ENCODE measurements at regions not wholly inside any gene's neighbourhood (a gene's known extent, or its start where the extent isn't known, plus 50 kb on each side); places are given as distances from the start of the nearest gene placed in this dataset.

DNA sequence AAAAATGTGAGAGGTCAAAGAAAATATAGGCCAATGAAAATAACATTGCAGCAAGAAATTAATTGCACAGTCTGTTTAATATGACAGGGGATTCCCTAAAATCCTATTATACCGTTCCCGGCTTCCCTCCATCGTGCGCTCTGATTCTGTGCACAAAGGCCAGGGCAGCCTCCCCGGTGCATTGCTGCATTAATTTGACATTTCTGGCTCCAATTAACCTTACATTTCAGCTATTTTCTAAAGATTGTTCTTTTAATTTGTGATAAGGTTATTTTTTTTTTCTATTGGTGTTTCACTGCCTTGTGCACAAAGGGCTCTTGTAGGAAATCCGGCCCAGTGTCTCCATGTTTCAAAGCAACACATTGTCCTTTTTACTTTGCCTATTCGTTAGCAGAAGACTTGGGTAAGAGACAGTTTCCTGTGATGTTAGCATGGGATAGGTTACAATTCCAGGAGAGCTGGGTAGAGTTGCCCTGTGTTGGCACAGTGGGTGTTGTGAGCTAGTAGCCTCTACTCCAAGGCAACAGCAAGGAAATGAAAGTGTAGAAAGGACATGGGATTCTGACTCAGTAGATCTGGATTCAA, 257.3 kb upstream of the IGF1R start:
- DNase-seq: no peak

DNA sequence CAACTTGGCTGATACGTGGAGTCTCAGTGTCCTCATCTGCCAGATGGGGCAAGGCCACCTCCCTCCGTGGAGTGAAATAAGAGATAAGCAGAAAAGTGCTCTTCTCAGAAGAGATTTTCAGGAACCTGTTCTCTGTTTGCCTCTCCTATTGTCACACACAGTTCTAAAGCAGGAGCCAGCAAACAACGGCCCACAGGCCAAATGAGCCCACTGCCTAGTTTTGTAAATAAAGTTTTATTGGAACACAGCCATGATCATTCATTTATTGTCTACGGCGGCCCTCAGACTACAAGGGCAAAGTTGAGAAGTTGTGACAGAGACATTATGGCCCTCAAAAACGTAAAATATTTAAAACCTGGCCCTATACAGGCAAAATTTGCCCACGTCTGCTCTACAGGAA, 256.8 kb upstream of the IGF1R start:
- DNase-seq: no peak

DNA sequence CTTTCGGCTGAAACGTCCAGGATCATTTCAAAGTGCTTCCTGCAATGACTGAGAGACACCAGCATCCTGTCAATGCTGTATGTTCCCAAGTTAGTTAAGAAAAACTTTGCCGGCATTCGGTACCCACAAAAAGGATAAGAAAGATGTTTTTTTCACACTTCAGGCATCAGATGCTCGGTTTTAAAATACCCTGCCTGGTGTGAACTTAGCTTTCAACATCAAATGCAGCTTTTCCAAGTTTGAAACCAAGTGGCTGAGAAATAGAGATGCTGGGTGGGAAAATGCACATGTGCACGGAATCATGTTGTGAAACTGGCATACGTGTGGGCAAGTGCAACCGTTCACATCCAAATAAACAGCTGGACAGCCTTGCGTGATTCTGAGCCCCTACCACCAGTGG, 254.9 kb upstream of the IGF1R start:
- DNase-seq: no peak

DNA sequence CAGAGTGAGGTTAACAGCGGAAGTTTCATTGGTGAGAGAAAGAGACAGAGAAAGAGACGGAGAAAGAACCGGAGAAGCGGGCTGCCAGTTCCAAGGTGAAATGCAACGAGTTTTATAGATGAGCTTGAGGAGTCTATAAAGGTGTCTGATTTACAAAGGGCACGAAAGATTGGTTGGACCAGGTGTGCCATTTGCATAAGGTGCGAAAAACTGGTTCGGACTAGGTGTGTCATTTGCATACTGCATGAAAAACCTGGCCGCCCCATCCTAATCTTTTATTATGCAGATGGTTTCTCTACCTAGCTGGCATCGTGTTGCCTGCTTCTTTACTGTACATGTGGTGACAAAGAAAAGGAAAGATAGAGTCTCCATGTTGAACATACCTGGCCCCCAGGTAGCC, 253.8 kb upstream of the IGF1R start:
- DNase-seq: no peak

DNA sequence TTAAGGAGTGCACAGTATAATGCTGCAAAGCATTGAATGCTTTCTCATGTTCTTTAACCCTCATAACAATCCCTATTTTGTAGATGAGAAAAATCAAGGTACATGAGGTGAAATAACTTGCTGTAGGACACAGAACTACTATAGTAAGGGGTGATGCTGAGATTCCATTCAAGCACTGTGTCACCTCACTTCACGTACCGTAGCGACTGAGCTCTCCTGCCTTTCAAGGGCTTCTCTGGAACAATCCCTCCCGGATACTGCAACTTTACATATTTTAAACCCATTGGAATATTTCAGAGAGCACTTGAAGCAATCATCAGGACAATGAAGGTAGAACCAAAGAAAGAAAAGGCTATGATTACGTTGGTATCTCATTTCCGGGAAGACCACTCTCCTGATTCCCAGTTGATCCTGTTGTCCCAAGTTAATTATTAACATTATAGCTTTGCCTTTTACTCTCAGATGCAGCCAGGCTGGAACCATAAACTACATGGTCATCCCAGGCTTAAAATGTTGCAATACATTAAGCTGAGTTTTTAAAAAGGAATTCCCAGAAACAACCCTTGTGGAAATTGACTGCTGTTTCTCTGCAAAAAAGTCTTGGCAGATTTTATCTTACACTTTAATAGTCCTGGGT, 252.2 kb upstream of the IGF1R start:
- DNase-seq: no peak

DNA sequence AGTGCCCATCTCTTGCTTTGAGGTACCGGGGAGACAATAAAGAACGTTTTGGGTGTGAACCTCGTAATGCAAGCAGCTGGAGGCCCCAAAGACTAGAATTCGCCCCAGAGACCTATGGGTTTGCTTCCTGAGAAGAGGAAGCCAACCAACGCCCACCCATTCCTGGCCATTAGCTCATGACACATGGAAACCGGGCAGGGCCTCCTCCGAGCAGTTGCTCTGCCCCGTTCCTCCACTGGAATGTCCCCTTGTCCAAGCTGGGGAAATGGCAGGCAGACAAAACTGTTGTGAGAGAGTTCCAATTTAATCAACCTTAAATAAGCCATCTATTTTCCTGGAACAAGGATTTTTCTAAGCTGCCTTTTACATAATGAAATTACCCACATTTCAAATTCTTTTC, 250.9 kb upstream of the IGF1R start:
- DNase-seq: no peak

DNA sequence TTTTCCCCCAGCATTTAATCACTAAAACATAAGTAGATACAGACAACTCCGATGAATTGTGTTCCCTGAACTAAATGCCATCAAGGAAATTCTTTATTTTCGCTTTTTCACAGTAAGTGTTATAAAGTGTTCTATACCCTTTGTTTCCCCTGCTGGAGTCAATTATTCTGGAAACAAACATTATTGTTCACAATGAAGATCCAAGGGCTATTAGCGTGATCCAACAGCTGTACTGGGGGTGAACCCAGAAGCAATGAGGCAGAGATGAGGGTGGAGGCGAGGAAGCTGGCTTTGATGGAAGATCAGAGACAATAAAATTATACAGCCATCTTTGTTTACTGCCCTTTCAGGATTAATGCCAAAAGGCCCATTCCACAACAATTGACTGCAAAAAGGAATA, 250.3 kb upstream of the IGF1R start:
- DNase-seq: no peak

DNA sequence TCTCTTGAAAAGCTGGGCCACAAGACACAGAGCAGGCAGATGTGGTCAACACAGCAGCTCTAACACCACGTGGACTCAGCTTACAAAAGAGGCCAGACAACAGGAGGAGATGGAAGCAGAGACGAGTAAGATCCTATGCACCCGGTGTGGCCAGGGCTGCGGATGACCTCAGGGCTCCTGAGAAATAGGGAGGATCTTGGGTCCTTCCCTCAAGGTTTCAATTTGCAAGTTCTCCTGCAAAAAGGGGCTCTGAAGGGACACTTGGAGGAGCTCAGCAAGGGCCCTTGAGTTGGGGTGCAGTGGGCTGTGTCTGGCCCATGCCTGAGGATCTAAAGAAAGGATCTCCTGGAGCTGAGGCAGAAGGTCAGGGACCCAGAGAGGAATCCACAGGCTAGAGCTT, 249.5 kb upstream of the IGF1R start:
- no peak for DNase-seq

DNA sequence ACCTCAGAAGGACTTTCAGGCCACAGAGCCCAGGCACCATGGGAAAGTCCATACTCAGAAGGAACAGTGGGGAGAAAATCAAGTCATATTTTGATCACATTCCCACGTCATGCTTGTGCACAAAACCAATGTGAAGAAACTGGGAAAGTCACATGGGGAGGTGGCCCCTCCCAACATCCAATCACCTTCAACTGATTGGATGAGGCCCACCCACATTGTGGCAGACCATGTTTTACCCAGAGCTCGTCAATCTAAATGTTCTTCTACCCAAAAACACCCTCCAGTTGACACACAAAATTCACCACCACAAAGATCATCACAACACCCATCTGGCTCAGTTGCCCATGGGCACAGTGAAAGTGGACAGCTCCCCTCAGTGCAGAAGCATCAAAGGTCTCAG, 248.2 kb upstream of the IGF1R start:
- DNase-seq: no peak

DNA sequence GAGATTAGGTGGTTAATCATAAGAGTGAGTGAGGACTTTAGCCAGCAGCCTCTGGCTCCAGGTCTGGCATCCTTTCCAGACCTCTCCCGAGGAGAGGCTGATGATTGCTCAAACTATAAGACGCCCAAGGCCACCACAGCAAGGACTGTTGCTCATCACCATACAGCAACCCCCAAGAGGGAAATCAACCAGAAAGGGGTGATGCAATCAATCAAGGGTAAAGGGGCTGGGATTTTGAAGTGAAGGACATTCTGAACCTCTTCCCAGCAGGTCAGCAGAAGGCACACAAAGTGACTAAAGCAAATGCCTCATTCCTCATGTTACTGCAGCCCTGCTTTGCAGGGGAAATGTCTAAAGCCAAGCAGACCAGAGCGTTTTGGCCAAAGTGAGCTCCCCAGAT, 247.3 kb upstream of the IGF1R start:
- DNase-seq: no peak

DNA sequence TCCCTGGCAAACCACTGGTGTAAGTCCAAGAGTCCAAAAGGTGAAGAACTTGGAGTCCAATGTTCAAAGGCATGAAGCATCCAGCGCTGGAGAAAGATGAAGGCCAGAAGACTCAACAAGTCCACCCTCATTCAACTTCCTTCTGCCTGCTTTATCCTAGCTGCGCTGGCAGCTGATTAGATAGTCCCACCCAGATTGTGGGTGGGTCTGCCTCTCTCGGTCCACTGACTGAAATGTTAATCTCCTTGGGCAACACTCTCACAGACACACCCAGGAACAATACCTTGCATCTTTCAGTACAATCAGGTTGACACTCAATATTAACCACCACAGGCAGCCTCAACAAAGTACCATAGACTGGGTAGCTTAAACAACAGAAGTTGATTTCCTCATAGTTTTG, 245.9 kb upstream of the IGF1R start:
- no peak for DNase-seq

DNA sequence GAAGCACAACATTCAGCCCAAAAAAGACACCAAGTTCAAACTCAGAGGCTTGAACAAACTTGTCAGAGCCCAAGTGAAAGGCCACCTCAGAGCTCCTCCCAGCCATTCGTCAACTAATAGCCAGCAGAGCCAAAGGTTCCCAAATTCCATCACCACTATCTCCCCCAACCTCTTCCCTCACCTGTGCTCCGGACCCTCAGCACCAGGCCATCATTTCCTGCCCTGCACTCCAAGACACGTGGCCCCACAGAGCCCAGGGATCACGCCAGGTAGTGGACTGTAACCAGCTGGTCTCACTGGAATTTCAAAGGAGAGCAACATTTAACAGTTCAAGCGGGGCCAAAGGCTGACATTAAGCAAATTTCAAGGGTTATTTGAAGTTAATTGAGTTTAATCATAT, 245.2 kb upstream of the IGF1R start:
- DNase-seq: no peak

DNA sequence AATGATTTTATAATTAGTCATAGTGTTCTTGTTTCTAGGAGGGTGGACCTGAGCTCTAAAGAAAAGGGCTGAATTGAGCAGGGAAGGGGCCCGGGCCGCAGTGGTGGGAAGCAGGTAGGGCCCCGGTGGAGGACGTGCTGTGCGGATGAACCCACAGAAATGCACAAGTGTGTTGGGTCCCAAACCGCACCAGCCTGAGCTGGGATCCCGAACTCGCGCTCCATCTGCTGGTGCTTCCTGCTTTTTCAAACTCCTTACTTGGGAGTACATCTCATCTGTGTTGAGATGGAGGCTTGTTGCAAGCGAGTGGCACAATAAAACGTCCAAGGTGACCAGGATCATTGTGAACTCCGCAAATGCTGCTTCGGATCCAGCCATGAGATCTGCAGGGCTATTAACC, 244.8 kb upstream of the IGF1R start:
- no peak for DNase-seq

DNA sequence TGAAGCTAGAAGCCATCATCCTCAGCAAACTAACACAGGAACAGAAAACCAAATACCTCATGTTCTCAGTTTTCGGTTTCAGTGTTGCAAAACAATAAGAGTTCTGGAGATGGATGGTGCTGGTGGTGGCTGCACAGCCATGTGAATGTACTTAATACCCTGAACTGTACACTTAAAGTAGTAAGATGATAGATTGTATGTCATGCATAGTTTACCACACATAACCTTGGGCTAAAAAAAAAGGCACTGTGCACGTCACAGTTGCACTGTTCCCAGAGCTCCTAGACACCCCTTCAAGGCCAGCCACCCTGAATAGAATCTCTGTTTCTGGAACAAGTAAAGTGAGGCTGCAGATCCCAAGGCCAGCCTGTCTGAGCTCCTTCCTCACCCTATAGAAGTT, 243.3 kb upstream of the IGF1R start:
- DNase-seq: no peak

DNA sequence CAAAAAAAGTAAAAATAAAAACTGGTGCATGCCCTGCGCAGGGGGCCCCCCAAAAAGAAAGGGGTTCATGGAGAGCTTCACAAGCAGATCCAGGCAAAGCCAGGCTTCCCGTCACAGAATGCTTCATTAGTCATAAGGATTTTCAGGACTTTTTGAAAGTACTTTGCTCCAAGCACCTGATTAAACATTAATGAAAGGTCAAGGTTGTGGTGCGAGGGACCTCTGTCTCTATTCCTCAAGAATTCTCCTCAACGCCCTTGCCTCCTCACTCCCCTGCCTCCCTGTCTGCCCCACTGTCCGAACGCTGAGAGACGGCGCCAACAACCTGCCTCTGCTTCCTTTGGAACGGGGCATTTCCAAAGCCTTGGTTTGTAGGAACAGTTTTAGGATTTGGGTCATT, 240.1 kb upstream of the IGF1R start:
- DNase-seq: no peak

DNA sequence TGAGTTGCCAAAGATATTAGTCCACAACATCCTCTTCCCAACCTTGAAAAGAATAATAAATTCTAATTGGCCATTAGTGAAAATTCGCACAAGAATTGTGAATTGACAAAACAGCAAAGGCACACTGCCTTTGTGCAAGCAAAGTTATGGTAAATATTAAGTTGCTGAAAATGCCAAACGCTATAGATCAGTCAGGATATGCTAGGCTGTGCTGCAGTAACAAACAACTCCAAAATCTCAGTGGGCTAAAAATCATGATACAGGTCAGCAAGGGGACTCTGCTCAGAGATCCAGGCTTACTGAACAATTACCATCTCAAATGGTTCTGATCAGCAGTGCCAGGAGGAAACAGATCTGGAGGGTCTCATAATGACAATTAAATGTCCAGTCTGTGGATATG, 238.0 kb upstream of the IGF1R start:
- no peak for DNase-seq

DNA sequence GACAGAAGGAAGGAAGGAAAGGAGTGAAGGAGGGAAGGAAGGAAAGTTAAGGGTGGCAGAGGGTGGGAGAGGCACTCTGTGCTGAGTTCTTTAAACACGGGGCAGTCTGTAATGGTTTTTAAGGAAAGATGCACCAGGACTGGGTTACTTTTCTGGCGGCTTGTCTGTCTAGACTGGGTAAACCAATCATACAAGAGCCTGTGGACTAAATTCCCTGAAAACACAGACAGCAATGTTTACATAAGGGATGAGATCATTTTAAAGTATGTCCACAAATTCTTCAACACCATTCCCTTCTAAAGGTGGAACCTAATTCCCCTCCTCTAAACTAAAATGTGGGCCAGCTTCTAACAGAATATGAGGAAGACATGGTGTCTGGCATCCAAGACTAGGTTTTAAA, 235.5 kb upstream of the IGF1R start:
- no peak for DNase-seq

DNA sequence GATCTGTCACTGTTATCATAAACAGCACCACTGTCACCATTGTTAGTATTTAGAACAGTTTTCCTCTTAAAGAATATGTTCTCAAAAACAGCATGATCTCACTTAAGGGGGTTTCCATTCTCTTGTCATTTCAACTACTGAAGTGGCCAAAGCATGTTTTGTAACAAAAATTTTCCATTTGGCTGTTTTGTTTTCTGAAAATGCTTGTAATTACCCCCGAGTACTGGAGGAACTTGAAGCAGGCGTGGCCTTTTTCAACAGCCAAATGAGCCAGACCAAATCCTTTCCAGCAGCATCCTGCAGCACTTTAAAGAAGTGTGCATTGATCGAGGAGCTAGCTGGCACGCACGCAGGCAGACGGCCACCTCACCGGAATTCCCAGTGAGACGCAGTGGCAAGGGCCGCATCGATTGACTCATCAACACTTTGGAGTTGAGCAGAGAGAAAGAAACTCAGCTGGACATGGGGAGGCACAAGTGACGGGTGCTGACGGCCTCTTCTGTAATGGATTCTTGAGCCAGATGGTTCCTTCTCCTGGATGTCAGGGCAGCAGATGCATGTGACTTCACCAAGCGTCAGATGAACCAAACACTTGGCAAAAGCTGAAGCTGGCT, 234.3 kb upstream of the IGF1R start:
- no peak for DNase-seq

DNA sequence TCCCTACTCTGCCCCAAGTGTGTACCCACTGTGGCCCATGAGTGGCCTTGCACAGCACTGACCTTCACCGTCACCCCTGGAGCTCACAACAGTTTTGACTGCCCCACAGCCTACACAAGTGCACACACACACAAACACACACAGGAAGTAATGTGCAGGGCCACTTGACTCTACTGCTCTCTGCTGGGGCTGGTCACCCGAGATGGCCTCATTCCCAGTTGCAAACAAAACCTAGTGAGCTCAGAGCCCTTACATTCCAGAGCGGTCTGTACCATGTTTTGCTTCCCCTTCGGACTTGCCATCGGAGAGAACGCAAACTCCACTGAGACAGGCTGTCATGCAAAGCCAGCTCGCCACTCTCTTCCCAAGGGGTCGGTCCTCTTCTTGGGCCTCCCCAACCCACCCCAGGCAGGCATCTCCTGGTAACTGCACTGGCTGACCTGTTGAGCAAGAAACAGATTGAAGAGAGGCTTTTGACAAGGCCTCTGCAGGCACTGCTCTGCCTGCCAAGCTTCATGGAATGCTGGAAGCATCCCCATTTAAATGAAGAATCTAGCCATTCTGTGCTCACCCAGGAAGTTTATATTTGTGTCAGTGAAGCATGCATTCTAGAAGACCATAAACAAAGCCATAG, 232.0 kb upstream of the IGF1R start:
- DNase-seq: no peak

DNA sequence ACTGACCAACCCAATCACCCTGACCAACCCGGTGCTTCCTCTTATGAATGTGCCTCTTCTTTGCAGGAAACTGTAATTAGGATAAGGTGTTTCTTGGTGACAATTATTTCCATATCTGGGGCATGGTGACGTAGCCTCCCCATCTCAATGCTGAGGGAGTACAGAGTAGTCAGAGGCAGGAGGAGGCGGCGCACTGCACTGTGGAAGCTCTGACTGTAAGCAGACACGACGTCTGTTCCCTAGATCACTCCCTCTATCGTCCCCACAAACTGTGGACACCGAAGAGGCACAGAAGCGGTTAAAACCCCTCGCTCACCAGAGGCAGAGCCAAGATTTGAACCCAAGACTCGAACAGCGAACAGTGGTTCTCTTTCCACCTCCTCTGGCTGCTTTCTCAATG, 231.0 kb upstream of the IGF1R start:
- DNase-seq: no peak

DNA sequence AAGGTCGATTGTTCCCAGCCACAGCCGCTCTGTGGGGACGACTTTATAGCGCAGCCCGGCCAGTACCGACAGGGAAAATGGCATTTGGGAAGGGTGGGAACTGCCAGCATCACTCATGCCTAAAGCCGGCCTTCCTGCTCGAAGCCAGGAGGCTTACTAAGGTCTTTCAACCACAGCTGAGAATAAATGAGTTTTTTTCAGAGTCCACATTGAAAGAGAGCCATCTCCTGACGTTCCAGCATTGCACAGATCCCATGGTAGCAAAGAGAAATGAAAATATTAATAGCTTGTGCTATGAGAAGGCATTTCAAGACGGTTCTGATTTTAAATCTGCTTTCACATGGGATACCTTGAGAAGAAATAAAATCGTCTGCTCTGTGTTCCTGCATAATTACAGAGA, 230.2 kb upstream of the IGF1R start:
- DNase-seq: no peak

DNA sequence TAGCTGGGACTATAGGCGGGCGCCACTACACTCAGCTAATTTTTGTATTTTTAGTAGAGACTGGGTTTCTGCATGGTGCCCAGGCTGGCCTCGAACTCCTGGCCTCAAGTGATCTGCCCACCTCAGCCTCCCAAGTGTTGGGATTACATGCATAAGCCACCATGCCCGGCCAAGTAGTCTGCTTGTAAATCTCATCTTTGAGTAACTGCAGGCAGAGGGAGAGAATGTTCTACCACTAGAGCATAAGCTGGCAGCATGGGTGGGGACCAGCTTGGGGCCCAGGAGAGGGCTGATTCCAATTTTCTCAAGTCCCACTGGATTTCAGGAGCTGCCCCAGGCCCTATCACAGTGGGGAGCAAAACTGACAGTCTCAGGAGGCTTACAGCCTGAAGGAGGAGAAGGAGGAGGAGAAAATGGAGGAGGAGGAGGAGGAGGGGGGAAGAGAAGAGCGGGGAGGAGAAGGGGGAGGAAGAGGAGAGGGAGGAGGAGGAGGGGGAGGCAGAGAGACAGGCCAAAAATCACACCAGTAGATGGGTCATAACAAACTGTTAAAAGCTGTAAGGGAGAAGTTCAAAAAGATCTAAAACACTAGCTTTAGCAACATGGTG, 229.1 kb upstream of the IGF1R start:
- DNase-seq: no peak

DNA sequence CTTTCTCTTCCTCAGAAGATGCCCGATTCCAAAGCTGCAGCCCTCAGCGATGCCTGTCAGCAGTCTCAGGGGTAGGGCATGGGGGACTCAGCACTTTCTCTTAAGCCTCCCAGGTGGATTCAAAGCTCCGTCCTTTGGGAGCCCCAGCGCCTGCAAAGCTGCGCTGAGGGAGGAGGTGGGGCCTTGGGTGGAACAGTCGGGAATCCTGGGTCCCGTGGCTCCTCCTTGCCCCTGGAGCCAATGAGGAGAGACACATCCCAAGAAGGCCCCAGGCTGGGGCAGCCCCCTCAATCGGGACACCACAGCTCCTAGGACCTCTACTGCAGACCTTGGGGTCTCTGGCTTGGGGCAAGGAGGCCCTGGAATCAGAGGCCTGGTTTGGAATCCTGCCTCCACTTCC, 227.5 kb upstream of the IGF1R start:
- DNase-seq: no peak
